ENCODE measurements at regions not wholly inside any gene's neighbourhood (a gene's known extent, or its start where the extent isn't known, plus 50 kb on each side); places are given as distances from the start of the nearest gene placed in this dataset.
"Not testable (repeated sequence)": the region's sequence is repeated elsewhere in the genome, so short reads cannot be mapped to it uniquely, and the experiment has no call there.

DNA sequence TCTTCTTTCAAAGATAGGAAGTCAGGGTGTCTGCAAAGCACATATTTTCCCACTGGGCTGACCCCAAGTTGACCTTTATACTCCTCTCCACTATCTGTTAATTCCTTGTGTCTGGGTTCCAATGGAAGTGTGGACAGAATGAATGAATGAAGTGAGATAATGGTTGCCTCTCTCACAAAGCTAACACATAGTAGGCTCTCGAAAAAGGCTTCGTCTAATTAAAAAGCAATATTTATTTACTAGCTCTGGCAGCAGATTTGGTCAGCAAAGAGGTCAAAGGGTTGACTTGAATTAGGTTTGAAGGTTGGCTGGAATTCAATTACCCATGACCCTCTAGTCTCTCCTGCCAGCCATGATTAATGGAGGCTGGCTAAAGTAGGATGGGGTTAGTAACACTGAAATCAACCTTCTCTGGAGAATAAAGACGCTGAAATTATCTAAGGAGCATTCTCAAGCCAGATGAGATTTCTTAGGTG is 280.3 kb upstream of the KLF3 start:
- DNase-seq (ENCODE audit: low read depth) = no peak

DNA sequence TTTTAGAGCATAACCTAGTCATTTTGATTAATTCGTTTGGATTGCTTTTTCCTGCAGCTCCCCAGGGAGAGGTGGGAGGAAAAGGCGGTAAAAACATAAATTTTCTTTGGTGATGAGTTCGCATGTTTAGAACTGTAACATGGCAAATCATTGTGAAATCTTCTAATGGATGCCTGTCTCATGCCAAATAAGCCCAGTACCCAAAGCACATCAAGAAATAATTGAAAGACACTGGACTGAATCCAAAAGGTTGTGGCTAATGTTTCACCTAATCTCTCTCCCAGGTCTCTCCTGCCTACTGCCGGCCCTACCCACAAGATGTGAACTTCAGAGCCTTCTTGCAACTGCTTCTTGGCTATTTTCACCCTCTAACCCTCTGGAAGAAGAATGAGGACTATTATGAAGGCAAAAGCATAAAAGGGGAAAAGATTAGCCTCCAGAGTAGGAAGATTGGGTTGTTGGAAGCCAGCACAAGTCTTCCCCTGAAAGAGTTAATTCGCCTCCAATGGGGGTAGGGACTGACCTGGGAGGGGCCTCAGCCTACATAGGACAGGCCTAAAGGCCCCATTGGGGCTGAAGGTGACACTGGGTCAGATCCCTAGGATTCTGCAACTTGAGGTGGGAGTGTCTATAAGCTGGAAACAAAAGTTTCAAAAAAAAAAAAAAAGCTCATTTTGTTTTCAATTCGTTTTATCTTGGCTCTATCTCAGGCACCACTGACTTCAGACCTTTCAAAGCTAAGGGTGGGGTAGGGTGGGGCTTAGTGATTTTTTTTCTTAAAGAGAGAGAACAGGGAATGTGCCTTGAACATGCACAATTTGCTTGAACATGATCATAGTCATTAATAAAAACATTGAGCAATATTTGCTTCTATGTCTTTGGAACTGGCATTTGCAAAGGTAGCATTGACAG is 278.6 kb upstream of the KLF3 start:
- DNase-seq (ENCODE audit: low read depth) = no peak

DNA sequence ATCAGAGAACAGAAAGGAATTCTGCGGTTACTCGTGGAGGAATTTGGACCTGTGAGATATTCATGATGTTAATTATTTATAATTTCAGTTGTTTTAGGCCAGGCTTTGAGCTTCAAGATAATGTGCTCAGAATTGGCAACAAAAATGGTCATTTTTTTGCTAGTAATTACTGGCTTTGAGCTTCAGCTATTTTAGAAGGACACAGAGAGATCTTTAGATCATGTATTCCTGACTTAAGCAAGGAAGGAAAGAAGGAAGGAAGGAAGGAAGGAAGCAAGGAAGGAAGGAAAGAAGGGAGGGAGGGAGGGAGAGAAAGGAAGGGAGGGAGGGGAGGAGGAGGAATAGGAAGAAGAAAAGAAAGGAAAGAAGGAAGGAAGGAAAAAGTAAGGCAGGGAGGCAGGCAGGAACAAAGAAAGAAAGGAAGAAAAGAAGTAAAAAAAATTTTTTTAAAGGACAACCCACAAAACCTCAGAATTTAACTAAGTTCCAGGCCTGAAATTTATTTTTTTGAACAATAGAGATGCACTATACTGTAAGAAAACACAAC is 277.9 kb upstream of the KLF3 start:
- DNase-seq (ENCODE audit: low read depth) = no peak

DNA sequence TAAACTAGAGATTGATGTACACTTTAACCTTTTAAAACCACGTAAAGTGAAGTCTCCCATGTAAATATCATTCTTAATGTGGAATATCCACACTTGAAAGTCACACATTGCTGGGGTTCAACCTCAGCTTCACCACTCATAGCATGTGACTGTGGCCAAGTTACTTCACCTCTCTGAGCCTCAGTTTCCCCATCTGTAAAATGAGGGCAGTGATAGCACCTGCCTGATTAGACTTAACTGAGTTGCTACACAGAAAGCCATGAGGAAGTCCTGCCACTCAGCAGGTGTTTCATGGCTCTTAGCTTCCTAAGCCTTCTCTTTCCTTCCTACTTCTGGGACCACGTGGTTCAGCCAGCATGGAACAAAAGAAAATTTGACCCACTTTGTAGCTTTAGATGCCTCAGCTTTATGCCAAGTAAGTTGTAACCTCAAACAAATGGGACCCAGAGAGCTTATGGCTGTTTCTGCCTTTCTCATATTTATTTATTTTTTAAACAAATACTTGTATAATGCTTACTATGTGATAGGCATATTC is 277.3 kb upstream of the KLF3 start:
- no peak for DNase-seq (ENCODE audit: low read depth)

DNA sequence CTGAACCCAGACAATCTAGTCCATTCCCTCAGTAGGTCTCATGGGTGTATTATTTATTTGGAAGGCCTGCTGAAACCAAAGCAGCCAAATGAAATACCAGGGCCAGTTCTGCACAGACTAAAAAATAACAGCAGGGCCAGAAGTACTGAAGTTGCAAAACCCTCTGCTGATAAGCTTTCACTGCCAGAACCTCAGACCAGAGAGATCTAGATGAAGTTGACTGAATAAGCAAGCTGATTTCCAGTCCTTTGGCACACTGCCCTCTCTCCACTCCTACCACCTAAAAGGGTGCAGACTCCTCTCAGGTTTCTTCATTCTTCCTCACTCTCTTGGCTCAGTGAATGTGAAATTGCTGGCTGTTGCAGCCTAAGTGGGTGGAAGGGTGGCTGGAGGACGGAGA is 276.7 kb upstream of the KLF3 start:
- DNase-seq (ENCODE audit: low read depth) = no peak

DNA sequence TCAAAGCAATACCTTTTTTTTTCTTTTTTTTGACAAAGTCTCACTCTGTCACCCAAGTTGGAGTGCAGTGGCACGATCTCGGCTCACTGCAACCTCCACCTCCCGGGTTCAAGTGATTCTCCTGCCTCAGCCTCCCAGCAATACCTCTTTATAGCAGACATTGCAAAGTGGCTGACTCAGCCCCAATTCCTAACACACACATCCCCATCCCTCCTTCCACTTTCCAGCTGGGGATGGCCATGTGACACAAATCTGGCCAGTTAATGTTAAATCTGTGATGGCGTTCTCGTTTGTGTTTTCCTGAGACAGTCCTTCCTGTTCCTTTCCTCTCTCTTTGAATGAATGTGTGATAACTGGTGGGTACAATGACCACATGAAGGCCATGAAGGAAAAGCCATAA is 276.2 kb upstream of the KLF3 start:
- no peak for DNase-seq (ENCODE audit: low read depth)

DNA sequence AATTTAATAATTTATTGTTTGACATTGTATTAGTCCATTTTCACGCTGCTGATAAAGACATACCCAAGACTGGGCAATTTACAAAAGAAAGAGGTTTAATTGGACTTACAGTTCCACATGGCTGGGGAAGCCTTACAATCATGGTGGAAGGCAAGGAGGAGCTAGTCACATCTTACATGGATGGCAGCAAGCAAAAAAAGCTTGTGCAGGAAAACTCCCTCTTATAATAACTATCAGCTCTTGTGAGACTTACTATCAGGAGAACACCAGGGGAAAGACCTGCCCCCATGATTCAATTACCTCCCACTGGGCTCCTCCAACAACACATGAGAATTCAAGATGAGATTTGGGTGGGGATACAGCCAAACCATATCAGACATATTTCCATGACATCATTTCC is 275.1 kb upstream of the KLF3 start:
- not testable (repeated sequence) for DNase-seq (ENCODE audit: low read depth)

DNA sequence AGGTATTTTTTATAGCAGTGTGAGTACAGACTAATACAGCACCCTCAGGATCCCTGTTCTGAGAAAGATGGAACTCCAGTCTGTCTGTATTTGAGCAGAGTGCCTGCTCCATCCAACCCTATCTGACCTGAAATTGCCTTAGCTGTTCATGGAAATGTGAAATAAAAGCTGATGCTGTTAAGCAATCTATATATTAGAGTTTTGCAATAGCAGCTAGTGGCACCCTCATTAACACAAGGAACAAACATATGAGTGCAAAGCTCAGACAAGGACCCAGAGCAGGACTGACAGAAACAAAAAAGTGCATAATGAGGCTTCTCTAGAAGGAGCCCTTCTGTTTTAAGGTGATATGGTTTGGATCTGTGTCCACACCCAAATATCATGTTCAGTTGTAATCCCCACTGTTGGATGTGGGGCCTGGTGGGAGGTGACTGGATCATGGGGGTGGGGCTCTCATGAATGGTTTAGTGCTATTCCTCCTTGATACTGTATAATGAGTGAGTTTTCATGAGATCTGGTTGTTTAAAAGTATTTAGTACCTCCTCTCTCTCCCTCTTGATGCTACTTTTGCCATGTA is 272.9 kb upstream of the KLF3 start:
- no peak for DNase-seq (ENCODE audit: low read depth)

DNA sequence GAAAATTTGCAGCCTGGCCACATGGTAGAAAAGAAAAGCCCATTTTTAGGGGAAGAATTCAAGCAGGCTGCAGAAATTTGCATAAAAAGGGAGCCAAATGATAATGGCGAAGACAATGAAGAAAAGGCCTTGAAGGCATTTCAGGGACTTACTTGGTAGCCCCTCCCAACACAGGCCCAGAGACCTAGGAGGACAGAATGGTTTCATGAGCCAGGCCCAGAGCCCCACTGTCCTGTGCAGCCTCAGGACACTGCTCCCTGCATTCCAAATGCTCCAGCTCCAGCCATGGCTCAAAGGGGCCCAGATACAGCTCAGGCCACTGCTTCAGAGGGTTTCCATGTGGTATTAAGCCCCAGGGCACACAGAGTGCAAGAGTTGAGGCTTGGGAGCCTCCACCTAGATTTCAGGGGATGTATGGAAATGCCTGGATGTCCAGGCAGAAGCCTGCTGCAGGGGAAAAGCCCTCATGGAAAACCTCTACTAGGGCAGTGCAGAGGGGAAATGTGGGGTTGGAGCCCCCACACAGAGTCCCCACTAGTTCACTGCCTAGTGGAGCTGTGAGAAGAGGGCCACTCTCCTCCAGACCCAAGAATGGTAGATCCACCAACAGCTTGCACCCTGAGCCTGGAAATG is 271.7 kb upstream of the KLF3 start:
- no peak for DNase-seq (ENCODE audit: low read depth)

DNA sequence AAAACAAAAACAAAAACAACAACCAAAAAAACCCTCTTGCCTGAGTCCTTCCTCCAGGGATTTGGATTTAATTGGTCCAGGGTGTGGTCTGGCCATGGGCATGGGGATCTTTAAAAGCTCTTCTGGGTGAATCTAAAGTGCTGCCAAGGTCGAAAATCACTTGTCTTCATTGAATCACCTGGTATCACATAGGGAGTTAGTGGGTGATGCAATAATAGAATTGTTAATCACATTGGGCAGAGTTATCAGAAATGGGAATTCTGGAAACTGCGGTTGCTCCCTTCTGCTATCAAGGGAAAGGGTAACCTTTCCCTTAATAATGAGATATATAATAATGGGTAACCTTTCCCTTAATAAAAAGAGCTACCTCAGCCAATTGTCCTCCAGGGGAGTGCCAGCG is 267.9 kb upstream of the KLF3 start:
- DNase-seq (ENCODE audit: low read depth) = no peak

DNA sequence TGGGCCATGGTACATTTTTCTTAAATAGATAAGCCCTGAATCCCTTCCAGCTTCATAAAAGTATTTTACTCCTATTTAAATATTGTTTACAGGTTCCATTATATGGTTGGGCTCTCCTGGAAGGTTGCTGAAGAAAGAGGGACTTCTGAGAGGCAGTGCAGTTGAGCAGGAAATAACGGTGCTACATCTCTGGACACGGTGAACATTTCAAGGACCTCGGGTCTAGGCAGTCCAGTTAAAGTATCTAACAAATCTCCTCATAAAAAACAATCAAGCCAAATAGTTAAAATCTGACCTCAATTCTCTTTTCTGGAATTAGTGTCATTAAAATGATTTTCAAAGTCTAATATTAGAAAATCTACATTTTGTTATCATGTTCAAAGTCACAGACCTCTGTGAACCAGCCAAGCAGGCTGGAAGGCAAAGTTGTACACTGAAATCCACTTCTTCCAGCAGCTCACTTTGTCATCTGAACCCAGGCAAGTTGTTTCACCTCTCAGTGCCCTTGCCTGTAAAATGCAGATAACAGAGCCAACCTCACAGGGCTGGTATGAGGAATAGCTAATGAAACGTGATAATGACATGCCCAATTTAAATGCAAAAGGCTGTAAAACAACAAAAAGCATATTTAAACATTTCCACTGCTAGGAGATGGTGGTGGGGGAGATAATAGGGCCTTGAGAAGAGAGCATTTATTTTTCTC is 267.0 kb upstream of the KLF3 start:
- no peak for DNase-seq (ENCODE audit: low read depth)

DNA sequence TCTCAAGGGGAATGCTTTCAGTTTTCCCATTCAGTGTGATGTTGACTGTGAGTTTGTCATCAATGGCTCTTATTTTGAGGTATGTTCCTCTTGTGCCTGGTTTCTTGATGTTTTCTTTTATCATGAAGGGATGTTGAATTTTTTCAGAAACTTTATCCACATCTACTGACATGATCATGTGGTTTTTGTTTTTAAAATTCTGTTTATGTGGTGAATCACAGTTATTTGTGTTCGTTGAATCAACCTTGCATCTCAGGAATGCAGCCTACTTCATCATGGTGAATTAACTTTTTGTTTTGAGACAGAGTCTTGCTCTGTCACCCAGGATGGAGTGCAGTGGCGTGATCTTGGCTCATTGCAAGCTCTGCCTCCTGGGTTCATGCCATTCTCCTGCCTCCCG is 263.1 kb upstream of the KLF3 start:
- no peak for DNase-seq (ENCODE audit: low read depth)

DNA sequence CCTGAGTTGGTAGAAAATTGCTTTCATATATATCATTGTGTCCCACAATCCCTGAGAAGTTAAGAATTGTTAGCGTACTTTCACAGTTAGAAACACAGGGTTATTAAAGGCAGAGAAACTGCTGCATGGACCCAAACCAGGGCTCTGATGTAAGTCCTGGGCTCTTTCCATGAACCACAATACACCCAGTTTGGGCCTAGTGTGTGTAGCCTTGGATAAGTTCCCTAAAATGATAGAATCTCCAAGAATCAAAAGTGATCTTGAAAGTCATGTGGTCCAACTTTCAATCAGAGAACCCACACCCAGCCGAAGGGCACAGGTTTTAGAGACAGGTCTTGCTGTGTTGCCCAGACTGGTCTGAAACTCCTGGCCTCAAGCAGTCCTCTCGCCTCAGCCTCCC is 257.8 kb upstream of the KLF3 start:
- no peak for DNase-seq (ENCODE audit: low read depth)

DNA sequence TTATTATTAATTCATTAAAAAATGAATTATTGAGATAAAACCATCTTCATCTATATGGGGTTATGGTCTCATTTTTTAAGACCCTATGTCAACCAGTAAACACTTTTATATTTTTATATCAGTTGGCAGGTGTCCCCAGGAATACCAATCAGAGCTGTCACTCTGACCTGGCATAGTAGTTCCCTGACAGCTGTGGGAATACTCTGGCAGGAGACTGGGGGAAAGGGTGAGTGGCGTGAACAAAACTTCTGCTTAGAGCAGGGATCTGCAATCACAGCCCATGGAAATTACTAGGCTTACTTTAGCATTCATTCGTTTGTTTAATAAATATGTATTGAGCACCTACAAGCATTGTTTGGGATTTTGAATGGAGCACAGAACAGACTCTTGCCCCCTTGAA is 254.1 kb upstream of the KLF3 start:
- no peak for DNase-seq (ENCODE audit: low read depth)

DNA sequence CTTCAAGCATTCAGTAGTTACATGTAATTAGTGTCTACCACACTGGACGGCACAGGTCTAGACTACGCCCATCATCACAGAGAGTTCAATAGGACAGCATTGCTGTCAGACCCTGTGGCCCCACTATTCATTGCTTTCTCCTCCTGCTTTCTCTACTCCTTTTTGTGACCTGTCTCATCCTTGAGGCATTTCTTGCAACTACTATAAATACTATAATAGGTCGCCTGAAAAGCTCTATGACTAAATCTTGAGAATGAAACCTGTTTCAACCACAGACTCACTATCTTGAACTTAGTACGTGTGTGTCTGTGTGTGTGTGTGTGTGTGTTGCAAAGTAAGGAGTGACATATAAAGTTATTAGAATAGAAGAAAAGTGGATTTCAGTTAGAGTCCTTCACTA is 252.9 kb upstream of the KLF3 start:
- no peak for DNase-seq (ENCODE audit: low read depth)

DNA sequence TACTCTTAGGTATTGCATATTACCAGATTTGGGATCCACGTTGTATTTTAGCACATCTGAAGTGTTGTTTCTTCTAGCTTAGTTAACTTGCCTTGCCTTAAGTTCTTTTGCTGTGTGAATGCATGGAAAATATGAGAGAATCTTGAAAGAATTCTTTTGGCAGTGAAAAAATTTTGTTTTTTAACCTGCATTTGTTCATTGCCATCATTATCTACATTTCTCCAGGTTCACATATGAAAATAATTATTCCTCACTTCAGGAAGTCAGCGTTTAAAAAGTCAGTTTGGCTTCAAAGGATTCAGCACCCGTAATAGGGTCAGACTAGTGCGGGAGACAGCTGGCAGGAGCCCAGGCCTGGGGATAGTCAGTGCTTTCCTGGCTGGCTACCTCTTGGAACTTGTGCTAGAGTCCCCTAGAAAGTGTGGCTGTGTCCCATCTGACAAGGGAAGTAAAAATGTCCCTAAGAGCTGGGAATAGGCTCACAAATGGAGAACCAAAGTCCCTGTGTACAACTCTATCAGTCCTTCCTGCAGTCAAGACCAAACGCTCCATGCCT is 251.9 kb upstream of the KLF3 start:
- no peak for DNase-seq (ENCODE audit: low read depth)

DNA sequence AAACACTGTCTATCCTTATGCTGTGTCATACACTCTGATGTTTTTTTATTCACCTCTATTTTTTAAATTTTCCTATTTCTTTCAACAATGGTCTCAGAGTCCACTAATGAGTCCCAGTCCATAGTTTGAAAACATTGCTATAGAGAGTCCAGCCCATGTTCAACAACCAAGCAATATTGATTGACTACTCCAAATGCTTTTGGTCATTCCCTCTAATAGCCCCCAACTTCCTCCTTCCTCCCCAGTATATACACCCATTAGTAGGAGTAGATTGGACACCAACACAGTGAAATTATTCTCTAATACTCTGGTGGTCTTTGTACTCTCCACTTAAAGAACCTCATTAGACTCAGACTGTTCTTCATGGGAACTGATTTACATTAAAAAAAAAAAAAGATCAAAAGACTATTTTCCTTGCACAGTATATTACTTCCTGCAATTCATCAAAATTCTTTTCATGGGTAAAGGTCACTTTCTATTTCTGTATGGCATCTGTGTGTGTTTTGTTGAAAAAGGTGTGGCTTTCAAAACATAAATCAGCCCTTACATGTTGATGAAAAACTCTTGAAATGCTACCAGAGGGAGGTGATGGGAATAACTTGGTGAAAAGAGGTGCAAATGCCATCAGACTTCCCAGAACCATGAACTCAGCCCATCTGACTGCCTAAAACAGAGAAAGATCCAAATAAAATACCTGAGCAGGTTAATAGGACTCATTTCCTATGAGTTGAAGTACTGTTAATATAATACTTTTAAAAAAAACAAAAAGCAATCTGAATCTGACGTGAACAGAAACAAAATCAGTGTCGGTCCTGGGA is 250.3 kb upstream of the KLF3 start:
- DNase-seq (ENCODE audit: low read depth) = no peak

DNA sequence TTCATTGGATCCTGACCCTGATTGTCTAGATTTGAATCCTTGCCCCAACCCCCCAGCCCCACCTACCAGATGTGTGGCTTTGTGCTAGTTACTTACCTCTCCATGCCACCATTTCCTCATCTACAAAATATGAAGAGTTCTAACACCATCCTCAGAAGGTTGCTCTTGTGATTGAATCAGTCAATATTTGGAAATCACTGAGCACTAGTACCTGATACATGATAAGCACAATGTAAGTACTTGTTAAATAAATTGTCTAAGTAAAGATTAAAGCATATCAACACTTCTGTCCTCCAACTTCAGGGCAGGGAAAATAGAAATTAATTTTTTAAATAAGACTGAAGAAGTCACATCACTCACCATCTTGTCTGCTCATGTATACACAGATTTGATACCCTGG is 249.6 kb upstream of the KLF3 start:
- DNase-seq (ENCODE audit: low read depth) = no peak

DNA sequence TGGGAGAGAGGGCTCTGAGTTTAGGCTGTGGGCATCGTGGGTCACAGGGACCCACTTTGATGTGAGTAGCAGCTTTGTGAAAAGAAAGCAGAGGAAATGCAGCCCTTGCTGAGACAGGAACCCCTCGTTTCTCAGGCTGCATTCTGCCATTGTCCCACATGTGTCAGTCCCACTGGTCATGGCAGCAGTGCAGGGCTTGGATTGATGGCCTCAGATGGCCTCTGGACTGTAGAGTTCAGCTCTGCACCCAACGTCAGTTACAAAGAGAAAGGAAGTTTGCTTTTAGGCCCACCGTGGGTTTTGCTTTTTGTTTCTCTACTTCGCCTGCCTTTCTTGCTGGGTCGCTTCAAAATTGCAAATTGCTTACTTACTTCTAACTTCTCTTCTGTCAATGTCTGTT is 248.3 kb upstream of the KLF3 start:
- no peak for DNase-seq (ENCODE audit: low read depth)

DNA sequence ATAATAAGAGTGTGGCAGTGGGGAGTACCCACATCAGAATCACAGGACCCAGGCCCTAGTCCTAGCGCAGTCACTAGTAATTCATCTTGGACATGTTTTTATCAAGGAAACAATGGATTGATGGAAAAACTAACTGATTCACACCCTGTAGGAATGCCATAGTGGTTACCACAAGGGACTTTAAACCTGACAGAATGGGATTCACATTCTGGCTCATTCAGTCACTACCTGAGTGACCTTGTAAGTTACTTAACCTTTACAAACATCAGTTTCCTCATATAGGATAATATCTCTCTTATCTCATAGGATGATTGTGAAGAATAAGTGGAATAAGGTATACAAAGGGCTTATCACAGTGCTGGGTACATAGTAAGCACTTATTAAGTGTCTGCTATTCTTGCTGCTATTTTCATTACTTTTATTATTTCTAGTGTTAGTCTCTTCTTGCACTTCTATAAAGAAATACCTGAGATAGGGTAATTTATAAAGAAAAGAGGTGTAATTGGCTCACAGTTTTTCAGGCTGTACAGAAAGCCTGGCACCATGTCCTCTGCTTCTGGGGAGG is 247.5 kb upstream of the KLF3 start:
- no peak for DNase-seq (ENCODE audit: low read depth)

DNA sequence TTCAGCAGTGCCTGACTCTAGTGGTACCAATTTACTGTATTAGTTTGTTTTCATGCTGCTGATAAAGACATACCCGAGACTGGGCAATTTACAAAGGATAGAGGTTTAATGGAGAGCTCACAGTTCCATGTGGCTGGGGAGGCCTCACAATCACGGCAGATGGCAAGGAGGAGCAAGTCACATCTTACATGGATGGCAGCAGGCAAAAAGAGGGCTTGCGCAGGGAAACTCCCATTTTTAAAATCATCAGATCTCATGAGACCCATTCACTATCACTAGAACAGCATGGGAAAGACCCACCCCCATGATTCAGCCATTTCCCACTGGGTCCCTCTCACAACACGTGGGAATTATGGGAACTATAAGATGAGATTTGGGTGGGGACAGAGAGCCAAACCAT is 243.7 kb upstream of the KLF3 start:
- not testable (repeated sequence) for DNase-seq (ENCODE audit: low read depth)
